ENCODE measurements at regions not wholly inside any gene's neighbourhood (a gene's known extent, or its start where the extent isn't known, plus 50 kb on each side); places are given as distances from the start of the nearest gene placed in this dataset.

GRCh38 chr12:13594731-13595514 is 386.5 kb downstream of the GRIN2B start:
- no peak for DNase-seq
- H3K36me3 ChIP-seq (ENCODE audit: control insufficient read depth, insufficient read depth, low read length), result no peaks in the 10 kb centered on the region
- H3K23ac ChIP-seq (ENCODE audit: low read length), result no peak overlapping the region
- no peak overlapping the region for H3K4ac ChIP-seq (ENCODE audit: low read depth, low read length)
- WGBS (ENCODE audit: extremely low coverage, insufficient coverage, low lambda C conversion rate), result no CpG with 5 or more reads among the region's 5 CpGs
- H3K18ac ChIP-seq (ENCODE audit: low read length), result peak overlapping the region; percentile 15
- no peak overlapping the region for H3K4me2 ChIP-seq (ENCODE audit: low read length)
- H2AK5ac ChIP-seq (ENCODE audit: low read length), result no peak overlapping the region
- H3K56ac ChIP-seq (ENCODE audit: low read length), result no peak overlapping the region
- H3K27ac ChIP-seq (ENCODE audit: low read depth, low read length), result no peak overlapping the region
- no peaks in the 10 kb centered on the region for H3K27me3 ChIP-seq (ENCODE audit: insufficient read depth, low read length, poor library complexity)
- H3K9ac ChIP-seq (ENCODE audit: low read length), result no peak overlapping the region
- no peak overlapping the region for H2BK15ac ChIP-seq (replicated peaks; ENCODE audit: low read depth)
- H4K8ac ChIP-seq (ENCODE audit: low read depth, low read length), result no peak overlapping the region
- H2BK5ac ChIP-seq (ENCODE audit: low read length), result no peak overlapping the region
- no peaks in the 10 kb centered on the region for H3K79me2 ChIP-seq (ENCODE audit: control insufficient read depth, insufficient read depth, low read length)
- H3K79me1 ChIP-seq (ENCODE audit: low read length), result no peaks in the 10 kb centered on the region
- H3K4me1 ChIP-seq (ENCODE audit: control insufficient read depth, low read depth, low read length), result peaks cover 2% of the 10 kb centered on the region
- H3K4me3 ChIP-seq (ENCODE audit: low read length), result no peak overlapping the region
- no peak overlapping the region for H2BK120ac ChIP-seq (ENCODE audit: low read depth, low read length)
- no peak overlapping the region for H4K5ac ChIP-seq (ENCODE audit: low read length)

- Histone ChIP-seq H2BK120ac (ENCODE audit: low read depth, low read length) (no peak overlapping the region), H3K36me3 (ENCODE audit: control insufficient read depth, insufficient read depth, low read length) (no peaks in the 10 kb centered on the region), H3K56ac (ENCODE audit: low read length) (no peak overlapping the region), H3K23ac (ENCODE audit: low read length) (no peak overlapping the region), H4K5ac (ENCODE audit: low read length) (no peak overlapping the region), H2BK5ac (ENCODE audit: low read length) (no peak overlapping the region), H2BK15ac (replicated peaks; ENCODE audit: low read depth) (no peak overlapping the region), H3K18ac (ENCODE audit: low read length) (no peak overlapping the region), H3K27ac (ENCODE audit: low read depth, low read length) (peak overlapping the region; percentile 43), H3K9ac (ENCODE audit: low read length) (no peak overlapping the region), H3K4me2 (ENCODE audit: low read length) (no peak overlapping the region), H3K79me2 (ENCODE audit: control insufficient read depth, insufficient read depth, low read length) (no peaks in the 10 kb centered on the region), H4K8ac (ENCODE audit: low read depth, low read length) (no peak overlapping the region), H3K79me1 (ENCODE audit: low read length) (no peaks in the 10 kb centered on the region), H2AK5ac (ENCODE audit: low read length) (no peak overlapping the region), H3K4me3 (ENCODE audit: low read length) (no peak overlapping the region), H3K4me1 (ENCODE audit: control insufficient read depth, low read depth, low read length) (peaks cover 2% of the 10 kb centered on the region), H3K4ac (ENCODE audit: low read depth, low read length) (no peak overlapping the region), H3K27me3 (ENCODE audit: insufficient read depth, low read length, poor library complexity) (no peaks in the 10 kb centered on the region)
- WGBS (ENCODE audit: extremely low coverage, insufficient coverage, low lambda C conversion rate), result no CpG with 5 or more reads among the region's 3 CpGs
- DNase-seq, result peak; percentile 90
Observed at GRCh38 chr12:13592063-13592942, 389.1 kb downstream of the GRIN2B start.

GRCh38 chr12:13591488-13591887 is 389.9 kb downstream of the GRIN2B start:
- H3K36me3 ChIP-seq (ENCODE audit: control insufficient read depth, insufficient read depth, low read length), result no peaks in the 10 kb centered on the region
- H3K4me2 ChIP-seq (ENCODE audit: low read length), result no peak overlapping the region
- no peaks in the 10 kb centered on the region for H3K27me3 ChIP-seq (ENCODE audit: insufficient read depth, low read length, poor library complexity)
- H3K18ac ChIP-seq (ENCODE audit: low read length), result no peak overlapping the region
- H3K4me1 ChIP-seq (ENCODE audit: control insufficient read depth, low read depth, low read length), result no peaks in the 10 kb centered on the region
- H3K9ac ChIP-seq (ENCODE audit: low read length), result no peak overlapping the region
- no peak overlapping the region for H3K4ac ChIP-seq (ENCODE audit: low read depth, low read length)
- no peak overlapping the region for H2BK120ac ChIP-seq (ENCODE audit: low read depth, low read length)
- H3K79me2 ChIP-seq (ENCODE audit: control insufficient read depth, insufficient read depth, low read length), result no peaks in the 10 kb centered on the region
- H2BK5ac ChIP-seq (ENCODE audit: low read length), result no peak overlapping the region
- no peak overlapping the region for H3K27ac ChIP-seq (ENCODE audit: low read depth, low read length)
- no peak overlapping the region for H2BK15ac ChIP-seq (replicated peaks; ENCODE audit: low read depth)
- H4K8ac ChIP-seq (ENCODE audit: low read depth, low read length), result no peak overlapping the region
- no peak overlapping the region for H3K23ac ChIP-seq (ENCODE audit: low read length)
- H3K4me3 ChIP-seq (ENCODE audit: low read length), result no peak overlapping the region
- no peaks in the 10 kb centered on the region for H3K79me1 ChIP-seq (ENCODE audit: low read length)
- peak; percentile 81 for DNase-seq
- H2AK5ac ChIP-seq (ENCODE audit: low read length), result no peak overlapping the region
- H4K5ac ChIP-seq (ENCODE audit: low read length), result no peak overlapping the region
- H3K56ac ChIP-seq (ENCODE audit: low read length), result no peak overlapping the region

GRCh38 chr12:13591059-13591458 is 390.3 kb downstream of the GRIN2B start:
- H3K79me1 ChIP-seq (ENCODE audit: low read length), result no peaks in the 10 kb centered on the region
- no CpG with 5 or more reads among the region's 6 CpGs for WGBS (ENCODE audit: extremely low coverage, insufficient coverage, low lambda C conversion rate)

GRCh38 chr12:13588574-13588973 is 392.0 kb downstream of the EMP1 start:
- DNase-seq, result no peak
- H2BK5ac ChIP-seq (ENCODE audit: low read length), result no peak overlapping the region
- H2BK120ac ChIP-seq (ENCODE audit: low read depth, low read length), result no peak overlapping the region

More at GRCh38 chr12:13591059-13591458, 390.3 kb downstream of the GRIN2B start:
- Histone ChIP-seq H3K27ac (ENCODE audit: low read depth, low read length) (no peak overlapping the region), H3K18ac (ENCODE audit: low read length) (no peak overlapping the region), H2AK5ac (ENCODE audit: low read length) (peak overlapping the region; percentile 6), H2BK15ac (replicated peaks; ENCODE audit: low read depth) (no peak overlapping the region), H4K5ac (ENCODE audit: low read length) (no peak overlapping the region), H3K56ac (ENCODE audit: low read length) (no peak overlapping the region), H3K36me3 (ENCODE audit: control insufficient read depth, insufficient read depth, low read length) (no peaks in the 10 kb centered on the region), H3K4ac (ENCODE audit: low read depth, low read length) (no peak overlapping the region), H3K4me1 (ENCODE audit: control insufficient read depth, low read depth, low read length) (no peaks in the 10 kb centered on the region), H3K23ac (ENCODE audit: low read length) (no peak overlapping the region), H3K4me2 (ENCODE audit: low read length) (no peak overlapping the region), H4K8ac (ENCODE audit: low read depth, low read length) (no peak overlapping the region), H2BK120ac (ENCODE audit: low read depth, low read length) (no peak overlapping the region), H3K9ac (ENCODE audit: low read length) (no peak overlapping the region), H3K27me3 (ENCODE audit: insufficient read depth, low read length, poor library complexity) (no peaks in the 10 kb centered on the region), H3K4me3 (ENCODE audit: low read length) (no peak overlapping the region), H3K79me2 (ENCODE audit: control insufficient read depth, insufficient read depth, low read length) (no peaks in the 10 kb centered on the region), H2BK5ac (ENCODE audit: low read length) (no peak overlapping the region)
- DNase-seq, result no peak

More at GRCh38 chr12:13588574-13588973, 392.0 kb downstream of the EMP1 start:
- Histone ChIP-seq H4K5ac (ENCODE audit: low read length) (no peak overlapping the region), H2AK5ac (ENCODE audit: low read length) (no peak overlapping the region), H3K18ac (ENCODE audit: low read length) (no peak overlapping the region), H3K23ac (ENCODE audit: low read length) (no peak overlapping the region), H3K56ac (ENCODE audit: low read length) (no peak overlapping the region), H3K79me1 (ENCODE audit: low read length) (no peaks in the 10 kb centered on the region), H3K4ac (ENCODE audit: low read depth, low read length) (no peak overlapping the region), H3K4me2 (ENCODE audit: low read length) (no peak overlapping the region), H3K4me3 (ENCODE audit: low read length) (no peak overlapping the region), H3K9ac (ENCODE audit: low read length) (no peak overlapping the region), H3K27ac (ENCODE audit: low read depth, low read length) (no peak overlapping the region), H2BK15ac (replicated peaks; ENCODE audit: low read depth) (no peak overlapping the region), H4K8ac (ENCODE audit: low read depth, low read length) (no peak overlapping the region), H3K79me2 (ENCODE audit: control insufficient read depth, insufficient read depth, low read length) (no peaks in the 10 kb centered on the region), H3K36me3 (ENCODE audit: control insufficient read depth, insufficient read depth, low read length) (no peaks in the 10 kb centered on the region), H3K4me1 (ENCODE audit: control insufficient read depth, low read depth, low read length) (peaks cover 2% of the 10 kb centered on the region), H3K27me3 (ENCODE audit: insufficient read depth, low read length, poor library complexity) (no peaks in the 10 kb centered on the region)
- WGBS (ENCODE audit: extremely low coverage, insufficient coverage, low lambda C conversion rate), result no CpG with 5 or more reads among the region's 4 CpGs
